ENCODE measurements at regions not wholly inside any gene's neighbourhood (a gene's known extent, or its start where the extent isn't known, plus 50 kb on each side); places are given as distances from the start of the nearest gene placed in this dataset.

DNA sequence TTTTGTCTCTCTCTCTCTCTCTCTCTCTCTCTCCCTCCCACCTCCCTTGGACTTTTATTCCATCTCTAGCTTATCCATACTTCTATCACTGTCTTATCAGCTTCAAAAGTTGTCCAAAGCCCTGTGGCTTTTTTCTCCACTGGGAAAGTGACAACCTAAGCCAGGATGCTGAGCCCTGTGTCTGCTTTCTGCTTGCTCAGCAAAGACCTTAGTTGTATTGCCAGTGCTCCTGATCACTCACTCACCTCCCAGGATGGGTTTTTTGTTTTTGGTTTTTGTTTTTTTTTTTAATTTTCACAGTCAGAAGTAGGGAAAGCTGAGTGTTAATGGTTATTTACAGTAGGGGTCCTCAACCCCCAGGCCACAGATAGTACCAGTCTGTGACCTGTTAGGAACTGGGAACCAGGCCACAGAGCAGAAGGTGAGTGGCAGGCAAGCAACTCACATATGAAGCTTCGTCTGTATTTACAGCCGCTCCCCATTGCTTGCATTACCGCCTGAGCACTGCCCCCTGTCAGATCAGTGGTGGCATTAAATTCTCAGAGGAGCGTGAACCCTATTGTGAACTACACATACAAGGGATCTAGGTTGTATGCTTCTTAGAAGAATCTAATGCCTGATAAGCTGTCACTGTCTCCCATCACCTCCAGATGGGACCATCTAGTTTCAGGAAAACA, 125.0 kb upstream of the ID4 start:
- no peaks in the 10 kb centered on the region for H3K36me3 ChIP-seq (ENCODE audit: control insufficient read depth in 1 of 2, insufficient read depth in 2 of 2, low read length in 2 of 2)
- peak; percentile 44 for TF ChIP-seq RAD21 (IDR thresholded peaks at IDR 0.05; ENCODE audit: low read depth)
- no peak for TF ChIP-seq REST (IDR thresholded peaks at IDR 0.05; ENCODE audit: low read depth)
- TF ChIP-seq CBX3 (IDR thresholded peaks at IDR 0.05; ENCODE audit: low read depth) = 0 out of 2 replicates have a peak, but pooled peaks have one; percentile 18
- TF ChIP-seq, protein P1, sequence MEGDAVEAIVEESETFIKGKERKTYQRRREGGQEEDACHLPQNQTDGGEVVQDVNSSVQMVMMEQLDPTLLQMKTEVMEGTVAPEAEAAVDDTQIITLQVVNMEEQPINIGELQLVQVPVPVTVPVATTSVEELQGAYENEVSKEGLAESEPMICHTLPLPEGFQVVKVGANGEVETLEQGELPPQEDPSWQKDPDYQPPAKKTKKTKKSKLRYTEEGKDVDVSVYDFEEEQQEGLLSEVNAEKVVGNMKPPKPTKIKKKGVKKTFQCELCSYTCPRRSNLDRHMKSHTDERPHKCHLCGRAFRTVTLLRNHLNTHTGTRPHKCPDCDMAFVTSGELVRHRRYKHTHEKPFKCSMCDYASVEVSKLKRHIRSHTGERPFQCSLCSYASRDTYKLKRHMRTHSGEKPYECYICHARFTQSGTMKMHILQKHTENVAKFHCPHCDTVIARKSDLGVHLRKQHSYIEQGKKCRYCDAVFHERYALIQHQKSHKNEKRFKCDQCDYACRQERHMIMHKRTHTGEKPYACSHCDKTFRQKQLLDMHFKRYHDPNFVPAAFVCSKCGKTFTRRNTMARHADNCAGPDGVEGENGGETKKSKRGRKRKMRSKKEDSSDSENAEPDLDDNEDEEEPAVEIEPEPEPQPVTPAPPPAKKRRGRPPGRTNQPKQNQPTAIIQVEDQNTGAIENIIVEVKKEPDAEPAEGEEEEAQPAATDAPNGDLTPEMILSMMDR (IDR thresholded peaks at IDR 0.05 in 2 of 3, conservative IDR thresholded peaks at IDR 0.05 in 1 of 3; ENCODE audit: borderline replicate concordance in 1 of 3, insufficient read depth in 1 of 3, low read depth in 2 of 3, low read length in 2 of 3) = peak in 2 of 3 experiments; percentile 29 to 34; a peak in 3 of 6 replicates
- no TSS peak for BruUV-seq (replicated peaks)
- H3K9me2 ChIP-seq (ENCODE audit: insufficient read depth) = no peaks in the 10 kb centered on the region
- no peaks in the 10 kb centered on the region for H3K27me3 ChIP-seq (ENCODE audit: insufficient read depth, low read length)
- no peak overlapping the region for H3K4me2 ChIP-seq (ENCODE audit: low read length)
- intact Hi-C loops (cut with micrococcal nuclease) = no loop called here
- POLR2A ChIA-PET = no interaction called here
- H3K27ac ChIP-seq (ENCODE audit: low read depth, low read length) = no peak overlapping the region
- H3K79me2 ChIP-seq (ENCODE audit: insufficient read depth, low read length) = no peaks in the 10 kb centered on the region
- no peak for DNase-seq (ENCODE audit: low read depth, low spot score)
- no peak overlapping the region for H3K9ac ChIP-seq (ENCODE audit: low read length)
- H3K4me3 ChIP-seq (replicated peaks in 1 of 2; ENCODE audit: low read depth in 1 of 2, low read length in 2 of 2) = no peak overlapping the region
- no peak overlapping the region for H2AFZ ChIP-seq (ENCODE audit: low read depth, low read length, poor library complexity, severe bottlenecking)
- CTCF ChIA-PET = interaction anchor here (1.1 kb wide), 1 partner anchor 17 kb away, joined by 3 read pairs; no protein-coding TSS in a partner anchor
- no peaks in the 10 kb centered on the region for H3K9me3 ChIP-seq (ENCODE audit: control insufficient read depth in 1 of 2, insufficient read depth in 1 of 2, low read depth in 1 of 2, low read length in 2 of 2)
- peaks cover 21 to 23% of the 10 kb centered on the region in 2 experiments for H3K4me1 ChIP-seq (ENCODE audit: control insufficient read depth in 1 of 2, insufficient read depth in 2 of 2, low read length in 2 of 2)
- H4K20me1 ChIP-seq (ENCODE audit: insufficient read depth) = no peaks in the 10 kb centered on the region
- ATAC-seq = peak; percentile 82
- RAD21 ChIA-PET (ENCODE audit: low non-redundant PET in 1 of 2, low total read pairs in 2 of 2, uncharacterized antibody in 2 of 2, unreplicated experiment in 2 of 2) = no interaction called here
